ENCODE measurements at regions not wholly inside any gene's neighbourhood (a gene's known extent, or its start where the extent isn't known, plus 50 kb on each side); places are given as distances from the start of the nearest gene placed in this dataset.

GRCh38 chr16:79772784-79773183 is 172.2 kb upstream of the MAF start:
- H3K36me3 ChIP-seq (ENCODE audit: insufficient read depth, low read length): no peaks in the 10 kb centered on the region
- H3K27me3 ChIP-seq (ENCODE audit: control insufficient read depth, insufficient read depth, low read length): no peaks in the 10 kb centered on the region
- H3K9ac ChIP-seq (ENCODE audit: low read depth, low read length): no peak overlapping the region
- no peak overlapping the region for H3K4me3 ChIP-seq (ENCODE audit: low read length)
- H3K4me2 ChIP-seq (ENCODE audit: low read length): no peak overlapping the region
- H3K4me1 ChIP-seq (ENCODE audit: control insufficient read depth, insufficient read depth, low read length): peaks cover 29% of the 10 kb centered on the region
- no peaks in the 10 kb centered on the region for H3K9me3 ChIP-seq (replicated peaks; ENCODE audit: low read length)

- no peak overlapping the region for H3K4me2 ChIP-seq (ENCODE audit: low read length)
- H3K4me1 ChIP-seq (ENCODE audit: control insufficient read depth, insufficient read depth, low read length): peaks cover 30% of the 10 kb centered on the region
- H3K36me3 ChIP-seq (ENCODE audit: insufficient read depth, low read length): no peaks in the 10 kb centered on the region
- no peak overlapping the region for H3K4me3 ChIP-seq (ENCODE audit: low read length)
- no peak overlapping the region for H3K9ac ChIP-seq (ENCODE audit: low read depth, low read length)
- H3K27me3 ChIP-seq (ENCODE audit: control insufficient read depth, insufficient read depth, low read length): no peaks in the 10 kb centered on the region
- H3K9me3 ChIP-seq (replicated peaks; ENCODE audit: low read length): no peaks in the 10 kb centered on the region
Measured at GRCh38 chr16:79772048-79772447, 171.5 kb upstream of the MAF start.

- H3K9ac ChIP-seq (ENCODE audit: low read depth, low read length): peak overlapping the region; percentile 82
- peak overlapping the region; percentile 91 for H3K4me2 ChIP-seq (ENCODE audit: low read length)
- H3K4me3 ChIP-seq (ENCODE audit: low read length): peak overlapping the region; percentile 84
- H3K27me3 ChIP-seq (ENCODE audit: control insufficient read depth, insufficient read depth, low read length): no peaks in the 10 kb centered on the region
- H3K4me1 ChIP-seq (ENCODE audit: control insufficient read depth, insufficient read depth, low read length): peaks cover 23% of the 10 kb centered on the region
- H3K9me3 ChIP-seq (replicated peaks; ENCODE audit: low read length): no peaks in the 10 kb centered on the region
- H3K36me3 ChIP-seq (ENCODE audit: insufficient read depth, low read length): no peaks in the 10 kb centered on the region
Measured at GRCh38 chr16:79770244-79771064, 169.9 kb upstream of the MAF start.

DNA sequence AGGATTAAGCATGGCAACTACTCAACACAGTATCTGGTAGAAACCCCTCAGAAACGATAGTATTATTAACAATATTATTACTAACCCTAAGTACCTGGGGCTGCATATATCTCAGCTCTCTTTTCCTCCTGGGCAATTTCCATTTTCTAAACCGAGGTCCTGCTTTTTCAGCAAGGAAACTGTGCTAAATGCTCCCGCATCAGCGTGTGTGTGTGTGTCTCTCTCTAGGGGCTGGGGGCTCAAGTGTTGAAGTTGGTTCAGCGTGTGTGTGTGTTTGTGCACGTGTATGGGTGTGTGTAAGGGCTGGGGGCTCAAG is 169.3 kb upstream of the MAF start:
- H3K36me3 ChIP-seq (ENCODE audit: insufficient read depth, low read length): no peaks in the 10 kb centered on the region
- peak overlapping the region; percentile 84 for H3K4me3 ChIP-seq (ENCODE audit: low read length)
- peak overlapping the region; percentile 91 for H3K4me2 ChIP-seq (ENCODE audit: low read length)
- H3K9me3 ChIP-seq (replicated peaks; ENCODE audit: low read length): no peaks in the 10 kb centered on the region
- H3K27me3 ChIP-seq (ENCODE audit: control insufficient read depth, insufficient read depth, low read length): no peaks in the 10 kb centered on the region
- peaks cover 23% of the 10 kb centered on the region for H3K4me1 ChIP-seq (ENCODE audit: control insufficient read depth, insufficient read depth, low read length)
- peak overlapping the region; percentile 82 for H3K9ac ChIP-seq (ENCODE audit: low read depth, low read length)

DNA sequence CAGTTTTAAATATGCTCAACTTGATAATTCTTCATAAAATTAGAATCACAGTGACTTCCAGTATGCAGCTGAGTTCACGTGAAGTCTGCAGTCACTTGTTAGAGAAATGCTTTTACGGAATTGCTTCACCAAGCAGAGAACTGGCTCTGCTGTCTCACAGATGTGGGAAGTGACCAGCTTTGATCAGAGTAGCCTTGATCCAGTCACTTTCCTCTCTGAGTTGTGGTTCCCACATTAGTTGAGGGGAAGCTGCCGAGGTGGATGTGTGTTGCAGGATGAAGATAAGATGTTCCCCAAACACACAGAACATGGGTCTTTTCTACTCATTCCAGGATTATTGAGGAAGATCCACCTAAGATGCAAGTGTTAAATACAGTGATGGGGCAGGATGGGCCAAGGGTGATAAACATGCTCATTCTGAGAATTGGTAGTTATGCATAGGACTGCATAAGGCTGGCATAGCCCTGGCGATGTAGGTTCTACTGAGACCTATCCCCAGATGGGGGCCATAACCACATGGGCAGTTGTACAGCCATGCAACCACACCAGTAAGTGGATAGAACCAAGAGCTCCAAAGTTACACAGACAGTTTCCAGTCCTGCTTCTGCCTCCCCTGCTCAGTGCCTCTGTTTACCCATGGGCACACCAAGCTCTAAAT is 168.9 kb upstream of the MAF start:
- Histone ChIP-seq H3K27me3 (ENCODE audit: control insufficient read depth, insufficient read depth, low read length) (no peaks in the 10 kb centered on the region), H3K36me3 (ENCODE audit: insufficient read depth, low read length) (no peaks in the 10 kb centered on the region), H3K4me2 (ENCODE audit: low read length) (no peak overlapping the region), H3K4me3 (ENCODE audit: low read length) (no peak overlapping the region), H3K4me1 (ENCODE audit: control insufficient read depth, insufficient read depth, low read length) (peaks cover 23% of the 10 kb centered on the region), H3K9ac (ENCODE audit: low read depth, low read length) (no peak overlapping the region), H3K9me3 (replicated peaks; ENCODE audit: low read length) (no peaks in the 10 kb centered on the region)

DNA sequence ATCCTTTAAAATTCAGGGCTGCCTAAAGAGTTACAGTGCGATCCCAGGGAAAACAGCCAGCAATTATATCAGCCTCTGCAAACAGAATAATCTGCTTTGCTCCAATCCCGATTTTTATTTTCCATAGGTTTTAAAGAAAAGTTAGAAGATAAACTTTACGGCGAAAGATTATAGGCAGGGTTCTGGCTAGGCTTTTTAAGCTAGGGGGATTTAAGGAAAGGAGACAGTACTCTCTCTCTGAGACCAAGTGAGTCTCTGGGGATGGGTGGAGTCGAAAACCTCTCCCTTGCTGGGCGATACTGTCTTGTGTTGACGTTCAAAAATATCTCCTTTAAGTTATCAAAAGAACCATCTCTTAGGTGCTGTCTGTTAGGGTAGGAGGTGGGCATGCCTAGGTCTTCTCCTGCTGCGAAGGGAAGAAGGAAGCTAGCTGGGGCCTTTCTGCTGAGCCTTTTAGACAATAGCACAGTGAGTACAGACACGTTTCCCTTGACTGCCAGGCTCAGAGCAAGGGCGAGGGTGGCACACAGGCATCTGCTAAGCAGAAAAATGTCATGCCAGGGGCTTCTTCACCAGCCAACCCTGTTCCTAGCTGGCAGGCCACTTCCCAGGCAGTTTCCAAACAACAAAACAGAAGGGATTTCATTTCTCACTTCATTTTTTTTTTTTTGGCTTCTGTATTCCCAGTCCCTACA is 167.9 kb upstream of the MAF start:
- Histone ChIP-seq H3K9ac (ENCODE audit: low read depth, low read length) (peak overlapping the region; percentile 66), H3K9me3 (replicated peaks; ENCODE audit: low read length) (no peaks in the 10 kb centered on the region), H3K4me1 (ENCODE audit: control insufficient read depth, insufficient read depth, low read length) (peaks cover 23% of the 10 kb centered on the region), H3K36me3 (ENCODE audit: insufficient read depth, low read length) (no peaks in the 10 kb centered on the region), H3K4me3 (ENCODE audit: low read length) (peak overlapping the region; percentile 64), H3K4me2 (ENCODE audit: low read length) (peak overlapping the region; percentile 77), H3K27me3 (ENCODE audit: control insufficient read depth, insufficient read depth, low read length) (no peaks in the 10 kb centered on the region)

- Histone ChIP-seq H3K4me1 (ENCODE audit: control insufficient read depth, insufficient read depth, low read length) (peaks cover 23% of the 10 kb centered on the region), H3K4me3 (ENCODE audit: low read length) (peak overlapping the region; percentile 64), H3K36me3 (ENCODE audit: insufficient read depth, low read length) (no peaks in the 10 kb centered on the region), H3K9me3 (replicated peaks; ENCODE audit: low read length) (no peaks in the 10 kb centered on the region), H3K4me2 (ENCODE audit: low read length) (peak overlapping the region; percentile 77), H3K9ac (ENCODE audit: low read depth, low read length) (peak overlapping the region; percentile 66), H3K27me3 (ENCODE audit: control insufficient read depth, insufficient read depth, low read length) (no peaks in the 10 kb centered on the region)
Measured at GRCh38 chr16:79767421-79768275, 167.1 kb upstream of the MAF start.

- Histone ChIP-seq H3K9ac (ENCODE audit: low read depth, low read length) (no peak overlapping the region), H3K27me3 (ENCODE audit: control insufficient read depth, insufficient read depth, low read length) (peaks cover 2% of the 10 kb centered on the region), H3K9me3 (replicated peaks; ENCODE audit: low read length) (no peaks in the 10 kb centered on the region), H3K4me1 (ENCODE audit: control insufficient read depth, insufficient read depth, low read length) (peaks cover 21% of the 10 kb centered on the region), H3K36me3 (ENCODE audit: insufficient read depth, low read length) (no peaks in the 10 kb centered on the region), H3K4me2 (ENCODE audit: low read length) (no peak overlapping the region), H3K4me3 (ENCODE audit: low read length) (no peak overlapping the region)
Measured at GRCh38 chr16:79765901-79766394, 165.4 kb upstream of the MAF start.

- H3K27me3 ChIP-seq (ENCODE audit: control insufficient read depth, insufficient read depth, low read length): peaks cover 6% of the 10 kb centered on the region
- no peak overlapping the region for H3K4me3 ChIP-seq (ENCODE audit: low read length)
- peaks cover 18% of the 10 kb centered on the region for H3K4me1 ChIP-seq (ENCODE audit: control insufficient read depth, insufficient read depth, low read length)
- H3K9ac ChIP-seq (ENCODE audit: low read depth, low read length): no peak overlapping the region
- H3K9me3 ChIP-seq (replicated peaks; ENCODE audit: low read length): no peaks in the 10 kb centered on the region
- no peaks in the 10 kb centered on the region for H3K36me3 ChIP-seq (ENCODE audit: insufficient read depth, low read length)
- H3K4me2 ChIP-seq (ENCODE audit: low read length): no peak overlapping the region
Measured at GRCh38 chr16:79765431-79765830, 164.9 kb upstream of the MAF start.

DNA sequence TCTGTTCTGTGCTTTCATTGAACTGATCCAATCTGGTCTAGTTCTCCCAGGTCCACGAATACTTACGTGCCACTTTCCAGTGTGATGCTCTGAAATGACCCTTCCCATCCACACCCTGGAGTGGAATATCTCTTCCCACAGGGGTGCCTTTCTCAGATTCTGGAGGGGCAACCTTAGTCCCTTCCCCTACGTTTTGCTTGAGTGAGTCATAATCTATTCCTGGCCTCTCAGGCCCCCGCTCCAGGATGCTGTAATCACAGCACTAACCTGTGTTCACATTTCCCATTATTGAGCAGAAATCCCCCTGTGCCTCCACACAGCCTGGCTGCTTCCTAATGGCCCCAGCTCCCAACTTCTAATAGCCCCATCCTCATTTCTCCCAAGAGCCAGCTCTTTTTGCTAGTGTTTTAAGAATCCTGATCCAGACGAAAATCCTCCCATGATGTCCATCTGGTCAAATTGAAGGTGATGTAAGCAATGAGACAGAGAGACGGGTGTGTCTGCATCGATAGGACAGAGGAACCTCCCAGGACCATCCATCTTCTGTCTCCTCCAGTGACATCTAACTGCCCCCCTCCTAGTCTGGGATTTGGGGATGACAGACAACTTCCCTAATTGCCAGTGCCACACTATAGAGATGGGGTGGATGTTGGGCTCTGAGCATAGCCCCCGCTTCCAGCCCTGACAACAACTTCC is 164.0 kb upstream of the MAF start:
- Histone ChIP-seq H3K9me3 (replicated peaks; ENCODE audit: low read length) (no peaks in the 10 kb centered on the region), H3K4me1 (ENCODE audit: control insufficient read depth, insufficient read depth, low read length) (peaks cover 14% of the 10 kb centered on the region), H3K4me3 (ENCODE audit: low read length) (no peak overlapping the region), H3K9ac (ENCODE audit: low read depth, low read length) (no peak overlapping the region), H3K36me3 (ENCODE audit: insufficient read depth, low read length) (no peaks in the 10 kb centered on the region), H3K4me2 (ENCODE audit: low read length) (no peak overlapping the region), H3K27me3 (ENCODE audit: control insufficient read depth, insufficient read depth, low read length) (peaks cover 8% of the 10 kb centered on the region)
